HFFc6 (cell line): ENCODE measurements at regions not wholly inside any gene's neighbourhood (a gene's known extent, or its start where the extent isn't known, plus 50 kb on each side); places are given as distances from the start of the nearest gene placed in this dataset.

Source experiments
- DNase-seq: peaks from one replicate; pipeline ENCODE4 v3.0.0-alpha.2; 2018
- H3K27ac Mint-ChIP-seq: 2 replicates; pipeline ENCODE4 v1.8.0; 2020; ENCODE audit warnings: mild to moderate bottlenecking, mixed read lengths
- H3K27me3 Mint-ChIP-seq: 2 replicates; pipeline ENCODE4 v1.8.0; 2021; ENCODE audit warnings: mild to moderate bottlenecking, moderate library complexity, mixed read lengths; ENCODE audit not compliant: insufficient read depth
- H3K36me3 Mint-ChIP-seq: 2 replicates; pipeline ENCODE4 v1.8.0; 2021; ENCODE audit warnings: low read depth, mixed read lengths
- H3K4me1 Mint-ChIP-seq: 2 replicates; pipeline ENCODE4 v1.8.0; 2020; ENCODE audit warnings: low read depth, mixed read lengths
- H3K4me3 Mint-ChIP-seq: 2 replicates; pipeline ENCODE4 v1.8.0; 2020; ENCODE audit warnings: mild to moderate bottlenecking, moderate library complexity, mixed read lengths
- H3K9me3 Mint-ChIP-seq: 2 replicates; pipeline ENCODE4 v1.8.0; 2020; ENCODE audit warnings: mild to moderate bottlenecking, mixed read lengths
- CTCF ChIP-seq: fragments of 200-600 bp; sonication (generic); IDR thresholded peaks from 2 replicates; pipeline ENCODE4 v1.5.0; 2021; ENCODE audit warnings: antibody characterized with exemption, mild to moderate bottlenecking

DNA sequence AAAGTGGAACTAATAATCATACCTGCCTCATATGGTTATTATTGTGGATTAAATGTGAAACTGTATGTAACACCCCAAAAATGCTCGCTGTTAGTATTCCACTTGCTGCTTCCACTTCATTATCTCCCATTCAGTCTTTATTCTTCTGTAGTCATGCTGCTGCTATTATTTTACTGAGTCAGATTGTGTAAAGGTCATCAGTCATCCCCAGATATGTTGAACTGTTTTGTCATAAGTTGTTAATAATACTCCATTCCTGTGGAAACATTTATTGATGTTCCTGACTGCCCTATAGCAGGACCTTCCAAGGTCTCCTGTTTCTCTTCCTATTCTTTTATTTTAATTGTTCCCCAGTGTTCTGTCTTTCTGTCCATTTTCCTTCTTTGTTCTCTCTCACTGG, 1148.3 kb downstream of the EPHA7 start:
- no peak overlapping the region for H3K4me3 Mint-ChIP-seq
- H3K9me3 Mint-ChIP-seq: peaks cover 45% of the 10 kb centered on the region
- DNase-seq: no peak
- no peaks in the 10 kb centered on the region for H3K4me1 Mint-ChIP-seq
- H3K27me3 Mint-ChIP-seq: no peaks in the 10 kb centered on the region
- H3K27ac Mint-ChIP-seq: no peak overlapping the region
- no peaks in the 10 kb centered on the region for H3K36me3 Mint-ChIP-seq
- no peak for TF ChIP-seq CTCF

DNA sequence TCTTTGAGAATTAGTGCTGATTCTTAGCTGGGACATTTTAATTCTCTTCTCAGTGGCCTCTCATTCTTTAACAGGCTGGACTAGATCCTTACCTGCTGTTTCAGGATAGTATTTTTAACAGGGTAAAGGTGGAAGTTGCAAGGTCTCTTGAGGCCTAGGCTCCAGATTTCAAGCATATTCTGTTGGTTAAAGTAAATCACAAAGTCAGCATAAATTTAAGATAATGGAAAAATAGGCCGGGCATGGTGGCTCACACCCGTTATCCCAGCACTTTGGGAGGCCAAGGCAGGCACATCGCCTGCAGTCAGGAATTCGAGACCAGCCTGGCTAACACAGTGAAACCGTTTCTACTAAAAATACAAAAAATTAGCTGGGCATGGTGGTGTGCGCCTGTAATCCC, 1149.0 kb downstream of the EPHA7 start:
- no peak for TF ChIP-seq CTCF
- Mint-ChIP-seq H3K4me3 (no peak overlapping the region), H3K27me3 (no peaks in the 10 kb centered on the region), H3K4me1 (no peaks in the 10 kb centered on the region), H3K36me3 (no peaks in the 10 kb centered on the region), H3K27ac (no peak overlapping the region), H3K9me3 (peaks cover 41% of the 10 kb centered on the region)
- no peak for DNase-seq

GRCh38 chr6:92267335-92267734, 1152.0 kb downstream of the EPHA7 start:
- Mint-ChIP-seq H3K27ac (no peak overlapping the region), H3K9me3 (peaks cover 37% of the 10 kb centered on the region), H3K36me3 (no peaks in the 10 kb centered on the region), H3K27me3 (no peaks in the 10 kb centered on the region), H3K4me3 (no peak overlapping the region), H3K4me1 (no peaks in the 10 kb centered on the region)
- TF ChIP-seq CTCF: no peak
- DNase-seq: no peak

GRCh38 chr6:92263864-92264263, 1155.5 kb downstream of the EPHA7 start:
- Mint-ChIP-seq H3K9me3 (peaks cover 38% of the 10 kb centered on the region), H3K27me3 (no peaks in the 10 kb centered on the region), H3K4me1 (no peaks in the 10 kb centered on the region), H3K36me3 (no peaks in the 10 kb centered on the region), H3K27ac (no peak overlapping the region), H3K4me3 (no peak overlapping the region)
- TF ChIP-seq CTCF: no peak
- no peak for DNase-seq

DNA sequence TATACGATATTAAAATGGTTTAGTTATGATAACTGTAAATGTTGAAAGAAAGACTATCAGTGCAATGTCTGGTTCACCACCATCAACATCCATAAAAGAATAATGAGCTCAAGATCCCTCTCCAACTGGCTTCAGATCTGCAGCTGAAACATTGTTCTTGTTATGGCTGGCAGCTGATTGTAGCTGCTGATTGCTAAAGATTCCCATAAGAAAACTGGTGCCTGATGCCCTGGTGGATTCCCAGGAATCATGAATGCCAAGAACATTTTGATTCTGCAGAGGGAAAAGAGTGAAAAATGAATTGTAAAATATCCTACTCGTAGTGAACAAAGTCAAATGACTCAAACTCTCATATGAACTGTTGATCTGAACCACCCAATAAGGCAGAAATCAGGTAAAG, 1160.2 kb downstream of the EPHA7 start:
- no peak for TF ChIP-seq CTCF
- H3K36me3 Mint-ChIP-seq: no peaks in the 10 kb centered on the region
- no peaks in the 10 kb centered on the region for H3K27me3 Mint-ChIP-seq
- no peak overlapping the region for H3K4me3 Mint-ChIP-seq
- H3K27ac Mint-ChIP-seq: no peak overlapping the region
- H3K4me1 Mint-ChIP-seq: no peaks in the 10 kb centered on the region
- DNase-seq: no peak
- H3K9me3 Mint-ChIP-seq: peaks cover 39% of the 10 kb centered on the region

- no peak overlapping the region for H3K27ac Mint-ChIP-seq
- H3K36me3 Mint-ChIP-seq: no peaks in the 10 kb centered on the region
- H3K4me1 Mint-ChIP-seq: no peaks in the 10 kb centered on the region
- no peak overlapping the region for H3K4me3 Mint-ChIP-seq
- H3K27me3 Mint-ChIP-seq: no peaks in the 10 kb centered on the region
- H3K9me3 Mint-ChIP-seq: peaks cover 12% of the 10 kb centered on the region
- DNase-seq: no peak
- TF ChIP-seq CTCF: no peak
Observed at GRCh38 chr6:92243315-92243714, 1176.0 kb downstream of the EPHA7 start.
